Caco-2 (cell line): ENCODE measurements at regions not wholly inside any gene's neighbourhood (a gene's known extent, or its start where the extent isn't known, plus 50 kb on each side); places are given as distances from the start of the nearest gene placed in this dataset.

Experiments used
- BruUV-seq: library from RNA; stranded (reverse); fragments of 400-500 nt; replicated peaks from 2 replicates; lab custom pipeline; 2021; lab: Mats Ljungman, UMichigan
- CTCF ChIA-PET: fragments of 300-600 bp; sonication (Branson Sonifier 250); formaldehyde crosslinking; loops from one replicate; lab custom pipeline; 2022; ENCODE audit warnings: antibody characterized with exemption; lab: Charles Lee
- POLR2A ChIA-PET: fragments of 300-600 bp; sonication (Branson Sonifier 250); formaldehyde crosslinking; loops from one replicate; lab custom pipeline; 2022; ENCODE audit warnings: antibody characterized with exemption; lab: Charles Lee
- DNase-seq, 2 experiments: peaks; one replicate each; pipeline versions ENCODE4 v3.0.0 to v3.0.0-alpha.2; 2020 to 2022
- H3K27me3 ChIP-seq: replicated peaks from 2 replicates; pipeline ENCODE4 v1.6.0; 2011; ENCODE audit warnings: low read length; ENCODE audit not compliant: control insufficient read depth, insufficient read depth
- H3K36me3 ChIP-seq: 2 replicates; pipeline ENCODE4 v1.5.1; 2011; ENCODE audit warnings: low read length; ENCODE audit not compliant: control insufficient read depth, insufficient read depth
- H3K4me1 ChIP-seq: fragments of 250-450 bp; sonication (Bioruptor Pico); 2 replicates; pipeline ENCODE4 v1.5.1; 2020; ENCODE audit warnings: mild to moderate bottlenecking
- H3K4me3 ChIP-seq: 2 replicates; pipeline ENCODE4 v1.5.1; 2011; ENCODE audit warnings: low read depth, mild to moderate bottlenecking, control low read depth, low read length
- H3K9me3 ChIP-seq: fragments of 250-450 bp; sonication (Bioruptor Pico); 2 replicates; pipeline ENCODE4 v1.5.1; 2020; ENCODE audit warnings: mild to moderate bottlenecking, moderate library complexity
- H3K27ac Mint-ChIP-seq: one replicate; pipeline ENCODE4 v1.8.0; 2022; ENCODE audit warnings: mixed read lengths; ENCODE audit not compliant: unreplicated experiment
- H3K27me3 Mint-ChIP-seq: one replicate; pipeline ENCODE4 v1.8.0; 2022; ENCODE audit warnings: mixed read lengths; ENCODE audit not compliant: insufficient read depth, unreplicated experiment
- H3K36me3 Mint-ChIP-seq: one replicate; pipeline ENCODE4 v1.8.0; 2022; ENCODE audit warnings: mild to moderate bottlenecking, mixed read lengths; ENCODE audit not compliant: insufficient read depth, unreplicated experiment
- H3K4me1 Mint-ChIP-seq: one replicate; pipeline ENCODE4 v1.8.0; 2022; ENCODE audit warnings: low read depth, mixed read lengths; ENCODE audit not compliant: unreplicated experiment
- H3K4me3 Mint-ChIP-seq: one replicate; pipeline ENCODE4 v1.8.0; 2022; ENCODE audit warnings: mild to moderate bottlenecking, moderate library complexity, mixed read lengths; ENCODE audit not compliant: unreplicated experiment
- H3K9me3 Mint-ChIP-seq: one replicate; pipeline ENCODE4 v1.8.0; 2022; ENCODE audit warnings: mixed read lengths; ENCODE audit not compliant: unreplicated experiment
- intact Hi-C: fragments of 100-400 bp; cut with micrococcal nuclease; formaldehyde crosslinking; loops from one replicate; pipeline ENCODE4 v1.10.0; 2022; ENCODE audit not compliant: unreplicated experiment
- TF ChIP-seq, protein P1 (sequence below), 2 experiments: fragments of 200-600 bp in 1 of 2; IDR thresholded peaks; 1 replicate in 1 of 2; 2 replicates in 1 of 2; pipeline versions ENCODE4 v1.5.1 to v1.8.0; 2011 to 2022; ENCODE audit warnings: antibody characterized with exemption in 1 of 2, control low read depth in 1 of 2, inconsistent platforms in 1 of 2, low read depth in 1 of 2, low read length in 1 of 2, mild to moderate bottlenecking in 1 of 2, moderate library complexity in 1 of 2; ENCODE audit not compliant: insufficient read depth in 1 of 2, severe bottlenecking in 1 of 2, unreplicated experiment in 1 of 2

- no TSS peak for BruUV-seq
Measured at GRCh38 chr6:146881228-146882181, 282.7 kb downstream of the ADGB start.

GRCh38 chr6:146883640-146884531 is 285.1 kb downstream of the ADGB start:
- Histone ChIP-seq H3K9me3 (no peaks in the 10 kb centered on the region), H3K4me3 (no peak overlapping the region), H3K36me3 (no peaks in the 10 kb centered on the region), H3K4me1 (peaks cover 10% of the 10 kb centered on the region), H3K27me3 (no peaks in the 10 kb centered on the region)
- H3K4me3 Mint-ChIP-seq = no peak overlapping the region
- BruUV-seq = no TSS peak
- ChIA-PET POLR2A (no interaction called here), CTCF (no interaction called here)
- intact Hi-C loops = no loop called here
- peaks cover 11% of the 10 kb centered on the region for H3K4me1 Mint-ChIP-seq
- DNase-seq = no peak
- TF ChIP-seq, protein P1, sequence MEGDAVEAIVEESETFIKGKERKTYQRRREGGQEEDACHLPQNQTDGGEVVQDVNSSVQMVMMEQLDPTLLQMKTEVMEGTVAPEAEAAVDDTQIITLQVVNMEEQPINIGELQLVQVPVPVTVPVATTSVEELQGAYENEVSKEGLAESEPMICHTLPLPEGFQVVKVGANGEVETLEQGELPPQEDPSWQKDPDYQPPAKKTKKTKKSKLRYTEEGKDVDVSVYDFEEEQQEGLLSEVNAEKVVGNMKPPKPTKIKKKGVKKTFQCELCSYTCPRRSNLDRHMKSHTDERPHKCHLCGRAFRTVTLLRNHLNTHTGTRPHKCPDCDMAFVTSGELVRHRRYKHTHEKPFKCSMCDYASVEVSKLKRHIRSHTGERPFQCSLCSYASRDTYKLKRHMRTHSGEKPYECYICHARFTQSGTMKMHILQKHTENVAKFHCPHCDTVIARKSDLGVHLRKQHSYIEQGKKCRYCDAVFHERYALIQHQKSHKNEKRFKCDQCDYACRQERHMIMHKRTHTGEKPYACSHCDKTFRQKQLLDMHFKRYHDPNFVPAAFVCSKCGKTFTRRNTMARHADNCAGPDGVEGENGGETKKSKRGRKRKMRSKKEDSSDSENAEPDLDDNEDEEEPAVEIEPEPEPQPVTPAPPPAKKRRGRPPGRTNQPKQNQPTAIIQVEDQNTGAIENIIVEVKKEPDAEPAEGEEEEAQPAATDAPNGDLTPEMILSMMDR (IDR thresholded peaks at IDR 0.05; ENCODE audit: insufficient read depth in 1 of 2, low read depth in 1 of 2, low read length in 1 of 2, severe bottlenecking in 1 of 2, unreplicated experiment in 1 of 2) = no peak
- H3K9me3 Mint-ChIP-seq = no peaks in the 10 kb centered on the region
- H3K27ac Mint-ChIP-seq = no peak overlapping the region
- H3K36me3 Mint-ChIP-seq = no peaks in the 10 kb centered on the region
- no peaks in the 10 kb centered on the region for H3K27me3 Mint-ChIP-seq

More at GRCh38 chr6:146881228-146882181, 282.7 kb downstream of the ADGB start:
- Histone ChIP-seq H3K36me3 (no peaks in the 10 kb centered on the region), H3K4me1 (peaks cover 10% of the 10 kb centered on the region), H3K27me3 (no peaks in the 10 kb centered on the region), H3K9me3 (no peaks in the 10 kb centered on the region), H3K4me3 (no peak overlapping the region)
- TF ChIP-seq, protein P1 (IDR thresholded peaks at IDR 0.05; ENCODE audit: insufficient read depth in 1 of 2, low read depth in 1 of 2, low read length in 1 of 2, severe bottlenecking in 1 of 2, unreplicated experiment in 1 of 2) = no peak
- intact Hi-C loops = no loop called here
- Mint-ChIP-seq H3K27ac (no peak overlapping the region), H3K9me3 (no peaks in the 10 kb centered on the region), H3K36me3 (no peaks in the 10 kb centered on the region), H3K4me3 (no peak overlapping the region), H3K4me1 (peaks cover 16% of the 10 kb centered on the region), H3K27me3 (no peaks in the 10 kb centered on the region)
- POLR2A ChIA-PET = no interaction called here
- CTCF ChIA-PET = no interaction called here
- no peak for DNase-seq

DNA sequence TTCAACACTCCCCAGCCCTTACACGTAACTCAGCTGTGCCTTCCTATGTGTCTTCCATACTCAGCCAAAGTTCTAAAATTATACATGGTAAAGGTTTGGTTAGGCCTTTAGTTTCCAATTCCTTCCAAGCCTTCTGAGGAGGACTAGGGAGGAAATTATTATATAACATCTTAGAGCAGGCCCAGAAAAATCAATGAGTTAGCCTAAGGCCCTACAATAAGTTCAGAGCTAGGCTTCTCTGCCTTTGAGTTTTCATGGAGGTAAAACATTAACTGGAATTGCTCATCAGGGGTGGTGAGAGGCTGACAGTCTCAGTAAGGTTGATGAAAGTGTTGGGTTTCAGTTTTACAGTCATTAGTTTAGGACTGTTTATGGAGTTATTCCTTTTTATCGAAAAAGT is 286.0 kb downstream of the ADGB start:
- ChIA-PET CTCF (no interaction called here), POLR2A (no interaction called here)
- peaks cover 10% of the 10 kb centered on the region for H3K4me1 ChIP-seq
- no peak overlapping the region for H3K27ac Mint-ChIP-seq
- no peaks in the 10 kb centered on the region for H3K36me3 Mint-ChIP-seq
- H3K36me3 ChIP-seq = no peaks in the 10 kb centered on the region
- H3K9me3 ChIP-seq = no peaks in the 10 kb centered on the region
- H3K27me3 Mint-ChIP-seq = no peaks in the 10 kb centered on the region
- H3K27me3 ChIP-seq = no peaks in the 10 kb centered on the region
- peaks cover 5% of the 10 kb centered on the region for H3K4me1 Mint-ChIP-seq
- TF ChIP-seq, protein P1 (IDR thresholded peaks at IDR 0.05; ENCODE audit: insufficient read depth in 1 of 2, low read depth in 1 of 2, low read length in 1 of 2, severe bottlenecking in 1 of 2, unreplicated experiment in 1 of 2) = no peak
- no peak overlapping the region for H3K4me3 ChIP-seq
- intact Hi-C loops = no loop called here
- peak in 1 of 2 experiments; percentile 25 for DNase-seq
- no TSS peak for BruUV-seq
- H3K9me3 Mint-ChIP-seq = no peaks in the 10 kb centered on the region
- H3K4me3 Mint-ChIP-seq = no peak overlapping the region
